SK-N-SH (cell line): ENCODE measurements at regions not wholly inside any gene's neighbourhood (a gene's known extent, or its start where the extent isn't known, plus 50 kb on each side); places are given as distances from the start of the nearest gene placed in this dataset.

Experiments
- CTCF ChIP-seq: fragments of 200-600 bp; sonication (generic); IDR thresholded peaks from 2 replicates; pipeline ENCODE4 v1.6.1; 2017; ENCODE audit warnings: antibody characterized with exemption, mild to moderate bottlenecking, moderate library complexity
- EP300 ChIP-seq, 2 experiments: IDR thresholded peaks; 2 replicates each; pipeline versions ENCODE4 v1.4.0 to v1.6.1; 2012; ENCODE audit warnings: borderline replicate concordance in 1 of 2, low read depth in 1 of 2, low read length in 1 of 2
- EZH2phosphoT487 ChIP-seq: fragments of 200-600 bp; sonication (generic); IDR thresholded peaks from 2 replicates; pipeline ENCODE4 v1.6.1; 2017; ENCODE audit warnings: low read depth, mixed run types, mild to moderate bottlenecking, antibody characterized with exemption, moderate library complexity, borderline replicate concordance
- SIN3A ChIP-seq: IDR thresholded peaks from 2 replicates; pipeline ENCODE4 v1.6.1; 2012; ENCODE audit warnings: low read depth, mild to moderate bottlenecking, low read length, moderate library complexity, borderline replicate concordance
- YY1 ChIP-seq: IDR thresholded peaks from 2 replicates; pipeline ENCODE4 v1.4.0; 2012; ENCODE audit warnings: low read depth, mild to moderate bottlenecking
- TF ChIP-seq, protein P1 (sequence below): IDR thresholded peaks from 2 replicates; pipeline ENCODE4 v1.6.1; 2012; ENCODE audit warnings: mild to moderate bottlenecking, low read depth, low read length, moderate library complexity

DNA sequence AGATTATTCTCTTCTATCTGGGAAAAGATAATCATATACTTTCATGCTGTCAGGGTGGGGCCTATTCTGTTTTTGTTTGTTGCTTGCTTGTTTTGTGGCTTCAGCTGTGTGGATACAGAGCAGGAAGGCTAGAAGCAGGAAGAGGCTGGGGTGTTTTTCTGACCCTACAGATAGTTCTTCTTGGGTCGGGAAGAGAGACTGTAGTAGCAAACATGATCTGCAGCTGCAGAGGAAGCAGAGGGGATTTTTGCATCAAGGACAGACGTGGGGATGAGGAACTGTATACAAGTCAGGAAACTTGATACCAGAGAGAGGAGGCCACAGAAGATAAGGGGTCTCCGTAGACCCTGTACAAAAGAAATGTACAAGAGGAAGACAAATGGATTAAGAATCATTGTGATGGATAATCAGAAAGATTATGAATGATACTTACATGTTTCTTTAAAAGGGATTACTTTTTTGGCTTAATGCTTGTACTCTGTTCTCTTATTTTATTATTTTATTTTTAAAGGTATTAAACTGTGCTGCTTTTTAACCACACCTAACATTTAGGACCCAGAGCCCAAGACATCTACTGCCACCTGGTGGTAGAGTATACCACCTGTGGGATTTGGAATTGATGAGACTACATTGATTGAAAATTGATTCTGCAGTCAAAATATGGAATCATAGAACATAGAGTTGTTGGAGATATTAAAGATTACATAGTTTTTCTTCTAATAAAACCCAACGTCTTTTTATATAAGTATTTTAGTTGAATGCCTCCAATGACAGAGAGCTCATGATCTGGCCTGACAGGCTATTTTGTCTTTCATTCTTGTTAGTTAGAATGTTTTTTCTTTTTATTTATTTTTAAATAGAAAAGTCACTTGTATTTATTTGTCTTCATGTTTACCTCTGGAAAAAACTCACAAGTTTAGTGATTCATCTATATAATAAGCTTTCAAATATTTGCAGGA, 87.3 kb upstream of the ROPN1 start:
- TF ChIP-seq, protein P1, sequence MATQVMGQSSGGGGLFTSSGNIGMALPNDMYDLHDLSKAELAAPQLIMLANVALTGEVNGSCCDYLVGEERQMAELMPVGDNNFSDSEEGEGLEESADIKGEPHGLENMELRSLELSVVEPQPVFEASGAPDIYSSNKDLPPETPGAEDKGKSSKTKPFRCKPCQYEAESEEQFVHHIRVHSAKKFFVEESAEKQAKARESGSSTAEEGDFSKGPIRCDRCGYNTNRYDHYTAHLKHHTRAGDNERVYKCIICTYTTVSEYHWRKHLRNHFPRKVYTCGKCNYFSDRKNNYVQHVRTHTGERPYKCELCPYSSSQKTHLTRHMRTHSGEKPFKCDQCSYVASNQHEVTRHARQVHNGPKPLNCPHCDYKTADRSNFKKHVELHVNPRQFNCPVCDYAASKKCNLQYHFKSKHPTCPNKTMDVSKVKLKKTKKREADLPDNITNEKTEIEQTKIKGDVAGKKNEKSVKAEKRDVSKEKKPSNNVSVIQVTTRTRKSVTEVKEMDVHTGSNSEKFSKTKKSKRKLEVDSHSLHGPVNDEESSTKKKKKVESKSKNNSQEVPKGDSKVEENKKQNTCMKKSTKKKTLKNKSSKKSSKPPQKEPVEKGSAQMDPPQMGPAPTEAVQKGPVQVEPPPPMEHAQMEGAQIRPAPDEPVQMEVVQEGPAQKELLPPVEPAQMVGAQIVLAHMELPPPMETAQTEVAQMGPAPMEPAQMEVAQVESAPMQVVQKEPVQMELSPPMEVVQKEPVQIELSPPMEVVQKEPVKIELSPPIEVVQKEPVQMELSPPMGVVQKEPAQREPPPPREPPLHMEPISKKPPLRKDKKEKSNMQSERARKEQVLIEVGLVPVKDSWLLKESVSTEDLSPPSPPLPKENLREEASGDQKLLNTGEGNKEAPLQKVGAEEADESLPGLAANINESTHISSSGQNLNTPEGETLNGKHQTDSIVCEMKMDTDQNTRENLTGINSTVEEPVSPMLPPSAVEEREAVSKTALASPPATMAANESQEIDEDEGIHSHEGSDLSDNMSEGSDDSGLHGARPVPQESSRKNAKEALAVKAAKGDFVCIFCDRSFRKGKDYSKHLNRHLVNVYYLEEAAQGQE = no peak
- TF ChIP-seq CTCF (peak; percentile 89), YY1 (no peak), SIN3A (no peak), EP300 (IDR thresholded peaks at IDR 0.05; ENCODE audit: borderline replicate concordance in 1 of 2, low read depth in 1 of 2, low read length in 1 of 2) (no peak), EZH2phosphoT487 (no peak)
